GM21528 (cell line): ENCODE measurements at regions not wholly inside any gene's neighbourhood (a gene's known extent, or its start where the extent isn't known, plus 50 kb on each side); places are given as distances from the start of the nearest gene placed in this dataset.
A peak's percentile ranks its signal among the peaks of the same experiment; 100 is the strongest.

Source experiments
- ATAC-seq: cut with Tn5 transposase; IDR thresholded peaks from one replicate; pipeline ENCODE4 v1.9.1; 2021; ENCODE audit warnings: mild to moderate bottlenecking, moderate library complexity; ENCODE audit not compliant: unreplicated experiment, low FRiP score

- no peak for ATAC-seq
Observed at GRCh38 chr1:98428864-98429263, 232.7 kb upstream of the SNX7 start.

- ATAC-seq, result no peak
Observed at GRCh38 chr1:98427664-98428063, 233.9 kb upstream of the SNX7 start.

GRCh38 chr1:98426092-98426491 is 235.4 kb upstream of the SNX7 start:
- ATAC-seq, result no peak

- no peak for ATAC-seq
Observed at GRCh38 chr1:98422816-98423215, 238.7 kb upstream of the SNX7 start.

- ATAC-seq, result no peak
Observed at GRCh38 chr1:98421085-98421435, 240.5 kb upstream of the SNX7 start.

- ATAC-seq, result no peak
Observed at GRCh38 chr1:98420376-98421084, 241.0 kb upstream of the SNX7 start.

GRCh38 chr1:98417820-98418219 is 243.7 kb upstream of the SNX7 start:
- ATAC-seq, result no peak

GRCh38 chr1:98410082-98410481 is 251.4 kb upstream of the SNX7 start:
- ATAC-seq, result no peak

GRCh38 chr1:98406352-98407088 is 255.0 kb upstream of the SNX7 start:
- no peak for ATAC-seq

GRCh38 chr1:98405581-98406074 is 255.9 kb upstream of the SNX7 start:
- peak; percentile 74 for ATAC-seq

- ATAC-seq, result no peak
Observed at GRCh38 chr1:98404866-98405265, 256.7 kb upstream of the SNX7 start.

GRCh38 chr1:98403963-98404480 is 257.5 kb upstream of the SNX7 start:
- ATAC-seq, result no peak

GRCh38 chr1:98402860-98403259 is 258.7 kb upstream of the SNX7 start:
- no peak for ATAC-seq

GRCh38 chr1:98400446-98400845 is 261.1 kb upstream of the SNX7 start:
- ATAC-seq, result no peak

- ATAC-seq, result no peak
Observed at GRCh38 chr1:98399218-98399617, 262.3 kb upstream of the SNX7 start.

GRCh38 chr1:98398649-98399048 is 262.9 kb upstream of the SNX7 start:
- ATAC-seq, result no peak

- no peak for ATAC-seq
Observed at GRCh38 chr1:98398092-98398491, 263.4 kb upstream of the SNX7 start.

- no peak for ATAC-seq
Observed at GRCh38 chr1:98393719-98394118, 267.8 kb upstream of the SNX7 start.

GRCh38 chr1:98391175-98391574 is 270.3 kb upstream of the SNX7 start:
- ATAC-seq, result no peak

- ATAC-seq, result no peak
Observed at GRCh38 chr1:98389809-98390208, 271.7 kb upstream of the SNX7 start.

GRCh38 chr1:98388441-98388840 is 273.1 kb upstream of the SNX7 start:
- peak; percentile 71 for ATAC-seq

- ATAC-seq, result no peak
Observed at GRCh38 chr1:98387701-98388100, 273.8 kb upstream of the SNX7 start.
